ENCODE measurements at regions not wholly inside any gene's neighbourhood (a gene's known extent, or its start where the extent isn't known, plus 50 kb on each side); places are given as distances from the start of the nearest gene placed in this dataset.

DNA sequence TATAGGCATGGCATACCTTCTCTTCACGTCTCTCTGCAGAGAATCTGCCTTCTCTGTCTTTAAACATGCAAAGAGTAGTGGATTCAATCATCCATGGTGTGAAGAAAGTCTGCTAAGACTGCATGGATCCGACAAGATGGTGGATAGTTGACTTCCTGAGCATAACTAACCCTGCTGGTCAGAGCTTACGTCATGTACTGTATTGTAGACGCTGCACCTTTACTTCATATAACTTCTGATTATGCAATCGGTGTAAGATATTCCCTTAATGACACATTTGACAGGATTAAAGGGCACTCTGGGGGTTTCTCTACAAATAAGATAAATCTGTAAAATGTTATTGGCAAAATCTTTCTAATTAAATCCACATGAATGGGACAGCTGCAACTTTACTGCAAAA lies 240.3 kb upstream of the NREP start:
- ChIA-PET CTCF (interaction anchor here (1.3 kb wide), 1 partner anchor 12 kb away, joined by 3 read pairs; no protein-coding TSS in a partner anchor), POLR2A (no interaction called here)
- Mint-ChIP-seq H3K27me3 (peaks cover 4% of the 10 kb centered on the region), H3K9me3 (no peaks in the 10 kb centered on the region), H3K4me1 (ENCODE audit: low read depth) (peaks cover 3% of the 10 kb centered on the region), H3K36me3 (ENCODE audit: low read depth) (no peaks in the 10 kb centered on the region), H3K4me3 (no peak overlapping the region), H3K27ac (no peak overlapping the region)
- TF ChIP-seq, protein P1, sequence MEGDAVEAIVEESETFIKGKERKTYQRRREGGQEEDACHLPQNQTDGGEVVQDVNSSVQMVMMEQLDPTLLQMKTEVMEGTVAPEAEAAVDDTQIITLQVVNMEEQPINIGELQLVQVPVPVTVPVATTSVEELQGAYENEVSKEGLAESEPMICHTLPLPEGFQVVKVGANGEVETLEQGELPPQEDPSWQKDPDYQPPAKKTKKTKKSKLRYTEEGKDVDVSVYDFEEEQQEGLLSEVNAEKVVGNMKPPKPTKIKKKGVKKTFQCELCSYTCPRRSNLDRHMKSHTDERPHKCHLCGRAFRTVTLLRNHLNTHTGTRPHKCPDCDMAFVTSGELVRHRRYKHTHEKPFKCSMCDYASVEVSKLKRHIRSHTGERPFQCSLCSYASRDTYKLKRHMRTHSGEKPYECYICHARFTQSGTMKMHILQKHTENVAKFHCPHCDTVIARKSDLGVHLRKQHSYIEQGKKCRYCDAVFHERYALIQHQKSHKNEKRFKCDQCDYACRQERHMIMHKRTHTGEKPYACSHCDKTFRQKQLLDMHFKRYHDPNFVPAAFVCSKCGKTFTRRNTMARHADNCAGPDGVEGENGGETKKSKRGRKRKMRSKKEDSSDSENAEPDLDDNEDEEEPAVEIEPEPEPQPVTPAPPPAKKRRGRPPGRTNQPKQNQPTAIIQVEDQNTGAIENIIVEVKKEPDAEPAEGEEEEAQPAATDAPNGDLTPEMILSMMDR (IDR thresholded peaks at IDR 0.05), result no peak
- DNase-seq (no peak), ATAC-seq (no peak)
- intact Hi-C loops (cut with micrococcal nuclease), result no loop called here

DNA sequence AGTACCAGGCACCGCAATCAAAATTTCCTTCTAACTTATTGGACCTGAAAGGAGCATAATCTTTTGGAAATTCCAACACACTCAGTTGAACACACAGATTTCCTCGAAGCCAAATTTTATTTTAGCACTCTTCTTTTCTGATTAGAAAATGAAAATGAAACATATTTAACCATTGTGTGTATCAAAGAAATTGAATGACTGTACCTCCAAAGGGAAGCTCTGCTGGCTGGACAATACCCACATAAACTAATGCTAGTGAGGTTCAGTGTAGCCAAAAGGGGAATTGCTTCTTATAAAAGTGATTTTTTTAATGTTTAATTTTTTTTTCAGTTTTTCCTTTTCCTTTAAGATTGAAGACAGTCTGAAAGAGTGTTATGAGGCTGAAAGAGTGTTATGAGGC lies 239.6 kb upstream of the NREP start:
- TF ChIP-seq, protein P1 (IDR thresholded peaks at IDR 0.05), result no peak
- Mint-ChIP-seq H3K4me1 (ENCODE audit: low read depth) (peaks cover 3% of the 10 kb centered on the region), H3K27me3 (peaks cover 4% of the 10 kb centered on the region), H3K27ac (no peak overlapping the region), H3K4me3 (no peak overlapping the region), H3K36me3 (ENCODE audit: low read depth) (no peaks in the 10 kb centered on the region), H3K9me3 (no peaks in the 10 kb centered on the region)
- DNase-seq, result no peak
- POLR2A ChIA-PET, result no interaction called here
- intact Hi-C loops (cut with micrococcal nuclease), result no loop called here
- CTCF ChIA-PET, result no interaction called here
- no peak for ATAC-seq

DNA sequence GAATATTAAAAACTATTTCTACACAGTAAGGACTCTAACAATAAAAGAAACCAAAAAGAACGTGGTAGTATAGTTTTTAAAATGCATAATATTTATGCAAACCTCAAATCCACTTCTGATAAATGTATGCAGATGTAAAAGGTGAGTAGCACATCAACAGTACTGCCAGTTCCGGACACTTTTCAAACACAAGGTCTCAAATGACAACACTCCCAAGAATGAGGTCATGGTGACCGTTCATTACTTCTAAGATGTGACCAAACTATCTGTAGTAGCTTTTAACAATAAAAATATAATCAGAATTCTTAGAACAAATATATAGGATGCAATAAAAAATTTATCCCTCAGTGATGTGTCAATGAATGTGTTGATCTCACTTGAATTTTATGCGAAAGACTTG lies 238.7 kb upstream of the NREP start:
- Mint-ChIP-seq H3K27me3 (peaks cover 4% of the 10 kb centered on the region), H3K4me1 (ENCODE audit: low read depth) (peaks cover 3% of the 10 kb centered on the region), H3K36me3 (ENCODE audit: low read depth) (no peaks in the 10 kb centered on the region), H3K9me3 (no peaks in the 10 kb centered on the region), H3K27ac (no peak overlapping the region), H3K4me3 (no peak overlapping the region)
- POLR2A ChIA-PET, result no interaction called here
- intact Hi-C loops (cut with micrococcal nuclease), result no loop called here
- CTCF ChIA-PET, result no interaction called here
- TF ChIP-seq, protein P1 (IDR thresholded peaks at IDR 0.05), result no peak
- no peak for ATAC-seq
- DNase-seq, result no peak

DNA sequence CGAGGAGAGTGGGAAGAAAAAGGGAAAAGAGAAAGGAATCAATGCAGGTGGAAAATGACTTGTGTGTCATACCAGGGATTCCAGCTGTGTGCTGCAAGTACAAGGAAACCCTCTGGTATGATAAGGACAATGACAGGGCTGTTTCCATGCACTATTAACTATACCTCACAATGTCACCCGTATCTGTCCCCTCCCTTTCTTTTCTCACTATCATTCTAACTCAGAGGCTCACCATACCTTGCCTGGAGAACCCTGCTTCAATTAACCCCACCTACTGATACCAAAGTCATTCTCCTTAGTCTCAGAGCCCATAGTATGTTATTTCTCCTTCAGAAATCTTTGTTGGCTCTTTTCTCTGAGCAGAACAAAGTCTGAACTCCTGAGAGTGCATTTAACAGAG lies 236.2 kb upstream of the NREP start:
- Mint-ChIP-seq H3K36me3 (ENCODE audit: low read depth) (no peaks in the 10 kb centered on the region), H3K27ac (no peak overlapping the region), H3K9me3 (no peaks in the 10 kb centered on the region), H3K4me1 (ENCODE audit: low read depth) (no peaks in the 10 kb centered on the region), H3K4me3 (no peak overlapping the region), H3K27me3 (peaks cover 1% of the 10 kb centered on the region)
- ChIA-PET CTCF (no interaction called here), POLR2A (interaction anchor here (0.7 kb wide), 1 partner anchor 126 kb away, joined by 3 read pairs; no protein-coding TSS in a partner anchor)
- TF ChIP-seq, protein P1 (IDR thresholded peaks at IDR 0.05), result no peak
- no peak for ATAC-seq
- intact Hi-C loops (cut with micrococcal nuclease), result no loop called here
- no peak for DNase-seq

DNA sequence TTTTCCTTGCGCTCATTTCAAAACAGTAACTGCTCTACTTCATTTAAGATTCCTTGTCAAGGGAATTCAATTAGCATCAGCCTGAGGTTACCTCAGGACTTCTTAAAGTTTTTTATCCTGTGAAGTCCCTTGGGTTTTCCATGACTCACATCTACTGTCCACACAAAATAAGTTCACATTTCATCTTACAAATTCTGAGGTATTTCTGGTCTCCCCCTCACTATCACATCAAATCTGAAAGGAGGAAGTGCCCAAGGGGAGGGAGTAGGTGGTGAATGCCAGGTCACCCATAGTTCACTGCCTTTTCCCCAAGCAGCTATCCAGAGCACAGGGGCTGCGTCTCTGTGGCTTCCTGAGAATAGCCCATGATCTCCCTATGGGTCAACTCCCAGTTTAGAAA lies 227.1 kb upstream of the NREP start:
- CTCF ChIA-PET, result no interaction called here
- no peaks in the 10 kb centered on the region for H3K27me3 Mint-ChIP-seq
- no peak overlapping the region for H3K27ac Mint-ChIP-seq
- intact Hi-C loops (cut with micrococcal nuclease), result no loop called here
- DNase-seq (no peak), ATAC-seq (no peak)
- H3K4me3 Mint-ChIP-seq, result no peak overlapping the region
- peaks cover 4% of the 10 kb centered on the region for H3K9me3 Mint-ChIP-seq
- H3K36me3 Mint-ChIP-seq (ENCODE audit: low read depth), result no peaks in the 10 kb centered on the region
- H3K4me1 Mint-ChIP-seq (ENCODE audit: low read depth), result peaks cover 5% of the 10 kb centered on the region
- POLR2A ChIA-PET, result no interaction called here
- TF ChIP-seq, protein P1 (IDR thresholded peaks at IDR 0.05), result no peak
